Choroid plexus epithelial cell (primary cell): ENCODE measurements at regions not wholly inside any gene's neighbourhood (a gene's known extent, or its start where the extent isn't known, plus 50 kb on each side); places are given as distances from the start of the nearest gene placed in this dataset.

Experiments used
- DNase-seq: peaks from one replicate; pipeline ENCODE4 v3.0.0-alpha.2; 2010; ENCODE audit warnings: low read depth
- H3K4me3 ChIP-seq: 2 replicates; pipeline ENCODE4 v1.5.1; 2011; ENCODE audit warnings: low read depth, mild to moderate bottlenecking, control low read depth, low read length, moderate library complexity
- CTCF ChIP-seq: conservative IDR thresholded peaks from 2 replicates; pipeline ENCODE4 v1.5.1; 2011; ENCODE audit warnings: low read depth, mild to moderate bottlenecking, control low read depth, inconsistent platforms, low read length, moderate library complexity

DNA sequence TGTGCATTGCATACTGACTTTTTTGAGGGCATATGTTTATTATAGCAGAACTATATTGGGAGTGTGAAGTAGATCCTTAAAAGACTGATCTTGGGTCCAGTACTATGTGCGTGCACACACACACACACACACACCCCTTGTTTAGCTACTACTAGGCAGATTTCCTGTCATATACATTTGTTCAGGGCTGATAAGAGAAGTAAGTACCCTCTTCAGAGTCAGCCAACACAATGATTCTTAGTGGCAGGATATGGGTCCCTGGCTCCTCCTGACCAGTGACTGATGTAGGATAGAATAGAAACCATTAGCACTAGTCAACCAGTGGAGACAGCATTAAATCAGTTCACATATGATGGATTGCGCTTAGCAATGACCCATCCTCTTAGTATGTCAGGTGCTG is 76.2 kb upstream of the MIER3 start:
- H3K4me3 ChIP-seq = no peak overlapping the region
- DNase-seq = no peak
- TF ChIP-seq CTCF = no peak

GRCh38 chr5:57032151-57032551 is 80.2 kb upstream of the MIER3 start:
- TF ChIP-seq CTCF = no peak
- H3K4me3 ChIP-seq = no peak overlapping the region
- DNase-seq = no peak

DNA sequence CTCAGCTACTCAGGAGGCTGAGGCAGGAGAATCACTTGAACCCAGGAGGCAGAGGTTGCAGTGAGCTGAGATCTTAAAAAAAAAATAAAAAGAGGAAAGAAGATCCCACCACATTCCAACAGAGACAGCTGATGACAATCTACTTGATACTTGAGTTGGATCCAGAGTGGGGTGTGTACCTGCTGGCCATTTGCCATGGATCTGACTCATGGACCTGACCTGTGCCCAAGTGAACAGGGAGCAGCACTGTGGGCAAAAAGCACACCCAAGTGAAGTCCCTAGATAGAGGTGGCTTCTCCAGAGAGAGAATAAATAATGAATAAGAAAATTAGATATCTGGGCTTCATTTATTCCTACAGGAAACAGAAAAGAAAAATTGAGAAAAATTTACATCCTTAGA is 81.2 kb upstream of the MIER3 start:
- TF ChIP-seq CTCF = no peak
- H3K4me3 ChIP-seq = no peak overlapping the region
- DNase-seq = no peak

- H3K4me3 ChIP-seq = no peak overlapping the region
- TF ChIP-seq CTCF = no peak
- DNase-seq = no peak
These were observed 81.6 kb upstream of the MIER3 start for GRCh38 chr5:57033503-57033902.

GRCh38 chr5:57034201-57034916 is 82.4 kb upstream of the MIER3 start:
- no peak for TF ChIP-seq CTCF
- H3K4me3 ChIP-seq = no peak overlapping the region
- DNase-seq = no peak

- no peak for TF ChIP-seq CTCF
- H3K4me3 ChIP-seq = no peak overlapping the region
These were observed 84.0 kb upstream of the MIER3 start for GRCh38 chr5:57035955-57036354.

GRCh38 chr5:57036761-57037160 is 84.8 kb upstream of the MIER3 start:
- no peak overlapping the region for H3K4me3 ChIP-seq
- DNase-seq = no peak
- no peak for TF ChIP-seq CTCF

More at GRCh38 chr5:57035955-57036354, 84.0 kb upstream of the MIER3 start:
- no peak for DNase-seq
